Stimulated activated naive CD8-positive, alpha-beta T cell treated with anti-CD3 and anti-CD28 coated beads, Interleukin-15, amount 100 ng/mL, for 72 hours (primary cell): ENCODE measurements at regions not wholly inside any gene's neighbourhood (a gene's known extent, or its start where the extent isn't known, plus 50 kb on each side); places are given as distances from the start of the nearest gene placed in this dataset.
"Not testable (repeated sequence)": the region's sequence is repeated elsewhere in the genome, so short reads cannot be mapped to it uniquely, and the experiment has no call there.

Source experiments
- ATAC-seq: fragments of 150-1000 bp; cut with Tn5 transposase; 2 replicates; pipeline ENCODE4 v1.10.0; 2021; ENCODE audit warnings: mild to moderate bottlenecking, moderate library complexity
- DNase-seq, 2 donors: peaks; one replicate each; pipeline ENCODE4 v3.0.0; 2021 to 2022
- H3K27ac Mint-ChIP-seq, 2 donors: one replicate each; pipeline ENCODE4 v1.8.0; 2022; ENCODE audit warnings: mild to moderate bottlenecking in 2 of 2, mixed read lengths in 2 of 2, moderate library complexity in 2 of 2
- H3K27me3 Mint-ChIP-seq: one replicate; pipeline ENCODE4 v1.8.0; 2022; ENCODE audit warnings: mixed read lengths
- H3K4me1 Mint-ChIP-seq: one replicate; pipeline ENCODE4 v1.8.0; 2022; ENCODE audit warnings: mild to moderate bottlenecking, mixed read lengths
- H3K4me3 Mint-ChIP-seq, 2 donors: one replicate each; pipeline ENCODE4 v1.8.0; 2022; ENCODE audit warnings: mild to moderate bottlenecking in 2 of 2, mixed read lengths in 2 of 2, moderate library complexity in 1 of 2
- H3K9me3 Mint-ChIP-seq, 2 donors: one replicate each; pipeline ENCODE4 v1.8.0; 2022; ENCODE audit warnings: mixed read lengths in 2 of 2

DNA sequence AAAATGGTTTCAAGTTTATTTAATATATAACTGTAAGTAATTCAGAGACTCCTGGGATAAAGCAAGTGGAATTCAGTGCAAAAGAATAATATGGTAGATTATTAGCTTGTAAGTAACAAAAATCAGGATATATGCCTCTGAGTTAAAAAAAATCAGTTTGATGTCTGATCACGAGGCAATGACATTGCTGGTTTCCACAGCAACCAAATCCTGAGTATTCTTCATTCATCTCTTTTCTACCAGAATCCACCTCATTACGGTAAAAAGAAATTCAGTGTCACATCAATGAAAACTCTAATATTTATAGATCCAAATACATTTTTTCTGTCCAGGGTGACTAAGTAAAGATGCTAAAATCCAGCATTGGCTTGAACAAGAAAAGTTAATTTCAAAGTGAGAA lies 642.3 kb upstream of the TMPRSS15 start:
- no peak overlapping the region for H3K27ac Mint-ChIP-seq
- H3K4me3 Mint-ChIP-seq = no peak overlapping the region
- H3K4me1 Mint-ChIP-seq = no peaks in the 10 kb centered on the region
- no peaks in the 10 kb centered on the region for H3K27me3 Mint-ChIP-seq
- H3K9me3 Mint-ChIP-seq = peaks cover 12 to 24% of the 10 kb centered on the region in 2 donors
- ATAC-seq = no peak
- no peak for DNase-seq

GRCh38 chr21:19048098-19048672 lies 644.6 kb upstream of the TMPRSS15 start:
- DNase-seq (no peak), ATAC-seq (no peak)
- no peaks in the 10 kb centered on the region for H3K4me1 Mint-ChIP-seq
- H3K9me3 Mint-ChIP-seq = peaks cover 16 to 22% of the 10 kb centered on the region in 2 donors
- no peaks in the 10 kb centered on the region for H3K27me3 Mint-ChIP-seq
- no peak overlapping the region for H3K27ac Mint-ChIP-seq
- no peak overlapping the region for H3K4me3 Mint-ChIP-seq

- H3K4me3 Mint-ChIP-seq = no peak overlapping the region
- H3K4me1 Mint-ChIP-seq = no peaks in the 10 kb centered on the region
- DNase-seq = no peak
- peaks cover 16 to 17% of the 10 kb centered on the region in 2 donors for H3K9me3 Mint-ChIP-seq
- no peaks in the 10 kb centered on the region for H3K27me3 Mint-ChIP-seq
- no peak for ATAC-seq
- H3K27ac Mint-ChIP-seq = no peak overlapping the region
These were observed 646.0 kb upstream of the TMPRSS15 start for GRCh38 chr21:19049567-19049966.

GRCh38 chr21:19065164-19065563 lies 661.6 kb upstream of the TMPRSS15 start:
- no peak overlapping the region for H3K4me3 Mint-ChIP-seq
- no peaks in the 10 kb centered on the region for H3K9me3 Mint-ChIP-seq
- H3K27ac Mint-ChIP-seq = no peak overlapping the region
- DNase-seq (no peak), ATAC-seq (no peak)
- no peaks in the 10 kb centered on the region for H3K27me3 Mint-ChIP-seq
- no peaks in the 10 kb centered on the region for H3K4me1 Mint-ChIP-seq

GRCh38 chr21:19076031-19076430 lies 672.4 kb upstream of the TMPRSS15 start:
- ATAC-seq = no peak
- peaks cover 8 to 9% of the 10 kb centered on the region in 2 donors for H3K9me3 Mint-ChIP-seq
- no peak overlapping the region for H3K27ac Mint-ChIP-seq
- no peak overlapping the region for H3K4me3 Mint-ChIP-seq
- H3K27me3 Mint-ChIP-seq = no peaks in the 10 kb centered on the region
- no peak for DNase-seq
- H3K4me1 Mint-ChIP-seq = no peaks in the 10 kb centered on the region

DNA sequence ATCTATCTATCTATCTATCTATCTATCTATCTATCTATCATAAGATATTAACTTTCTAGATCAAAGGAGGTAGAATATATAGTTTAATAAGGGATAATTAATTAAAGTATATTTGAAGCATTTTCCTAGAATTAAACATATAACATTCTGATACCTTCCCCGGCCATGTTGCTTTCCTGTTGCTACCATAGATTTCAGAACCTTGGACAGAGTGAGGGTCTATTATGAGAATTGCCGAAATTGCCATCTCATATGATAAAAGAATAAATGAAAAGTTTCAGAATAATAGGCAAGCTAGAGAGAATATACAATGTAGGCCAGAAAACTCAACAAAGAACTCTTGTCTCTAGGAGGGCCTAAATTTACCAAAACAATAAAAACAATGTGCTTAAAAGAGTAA lies 706.1 kb upstream of the TMPRSS15 start:
- H3K9me3 Mint-ChIP-seq = peaks cover 5 to 8% of the 10 kb centered on the region in 2 donors
- DNase-seq = no peak
- no peak for ATAC-seq
- H3K27me3 Mint-ChIP-seq = no peaks in the 10 kb centered on the region
- no peaks in the 10 kb centered on the region for H3K4me1 Mint-ChIP-seq
- H3K27ac Mint-ChIP-seq = no peak overlapping the region
- no peak overlapping the region for H3K4me3 Mint-ChIP-seq

GRCh38 chr21:19119259-19119658 lies 715.7 kb upstream of the TMPRSS15 start:
- H3K4me3 Mint-ChIP-seq, H3K9me3 Mint-ChIP-seq, H3K27me3 Mint-ChIP-seq, DNase-seq, H3K4me1 Mint-ChIP-seq, ATAC-seq, H3K27ac Mint-ChIP-seq: not testable (repeated sequence)

- Mint-ChIP-seq H3K27ac (no peak overlapping the region), H3K9me3 (peaks cover 0 to 7% of the 10 kb centered on the region in 2 donors), H3K4me1 (no peaks in the 10 kb centered on the region), H3K4me3 (no peak overlapping the region), H3K27me3 (no peaks in the 10 kb centered on the region)
- DNase-seq = no peak
- ATAC-seq = no peak
These were observed 717.0 kb upstream of the TMPRSS15 start for GRCh38 chr21:19120591-19120990.

GRCh38 chr21:19122356-19122755 lies 718.8 kb upstream of the TMPRSS15 start:
- Mint-ChIP-seq H3K4me1 (no peaks in the 10 kb centered on the region), H3K4me3 (no peak overlapping the region), H3K27me3 (no peaks in the 10 kb centered on the region), H3K27ac (no peak overlapping the region), H3K9me3 (peaks cover 0 to 7% of the 10 kb centered on the region in 2 donors)
- no peak for ATAC-seq
- no peak for DNase-seq

DNA sequence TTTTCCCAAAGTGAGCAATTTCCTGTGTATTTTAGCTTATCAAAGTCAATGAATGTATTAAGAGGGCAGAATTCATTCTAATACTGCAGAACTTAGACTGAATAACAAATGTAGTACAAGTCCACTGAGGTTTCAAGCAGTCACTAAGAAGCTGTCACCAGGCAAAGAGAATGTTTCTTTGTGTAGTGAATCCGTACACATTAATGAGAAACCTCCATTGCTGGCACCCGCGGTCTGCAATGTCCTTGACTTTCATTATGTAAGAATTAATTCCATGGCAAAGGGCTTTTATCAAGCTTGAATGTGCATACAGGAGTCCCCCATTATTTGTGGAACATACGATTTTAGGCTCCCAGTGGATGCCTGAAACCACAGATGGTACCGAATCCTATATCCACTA lies 719.5 kb upstream of the TMPRSS15 start:
- no peak overlapping the region for H3K27ac Mint-ChIP-seq
- H3K9me3 Mint-ChIP-seq = peaks cover 0 to 7% of the 10 kb centered on the region in 2 donors
- H3K27me3 Mint-ChIP-seq = no peaks in the 10 kb centered on the region
- ATAC-seq (no peak), DNase-seq (no peak)
- no peaks in the 10 kb centered on the region for H3K4me1 Mint-ChIP-seq
- H3K4me3 Mint-ChIP-seq = no peak overlapping the region

DNA sequence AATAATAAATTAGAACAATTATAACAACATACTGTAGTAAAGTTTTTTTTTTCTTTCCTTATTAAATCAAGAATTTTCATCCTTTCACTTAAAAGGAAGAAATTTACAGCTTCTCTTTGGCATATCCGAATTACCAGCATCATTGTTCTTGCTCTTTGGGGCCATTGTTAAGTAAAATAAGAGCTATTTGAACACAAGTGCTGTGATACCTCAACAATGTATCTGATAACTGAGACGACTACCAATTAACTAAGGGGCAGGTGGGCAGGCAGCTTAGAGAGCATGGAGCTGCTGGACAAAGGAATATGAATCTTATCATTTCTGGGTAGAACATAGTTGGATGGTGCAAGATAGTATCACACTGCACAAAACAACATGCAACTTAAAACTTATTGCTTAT lies 719.9 kb upstream of the TMPRSS15 start:
- H3K4me3 Mint-ChIP-seq = no peak overlapping the region

GRCh38 chr21:19124691-19125090 lies 721.1 kb upstream of the TMPRSS15 start:
- ATAC-seq (no peak), DNase-seq (no peak)
- H3K27ac Mint-ChIP-seq = no peak overlapping the region
- no peaks in the 10 kb centered on the region for H3K27me3 Mint-ChIP-seq
- H3K9me3 Mint-ChIP-seq = peaks cover 0 to 7% of the 10 kb centered on the region in 2 donors
- H3K4me1 Mint-ChIP-seq = no peaks in the 10 kb centered on the region
- H3K4me3 Mint-ChIP-seq = no peak overlapping the region

More for the DNA sequence above, 719.9 kb upstream of the TMPRSS15 start:
- DNase-seq = no peak
- Mint-ChIP-seq H3K9me3 (peaks cover 0 to 7% of the 10 kb centered on the region in 2 donors), H3K27me3 (no peaks in the 10 kb centered on the region), H3K27ac (no peak overlapping the region), H3K4me1 (no peaks in the 10 kb centered on the region)
- ATAC-seq = no peak

- no peaks in the 10 kb centered on the region for H3K4me1 Mint-ChIP-seq
- no peaks in the 10 kb centered on the region for H3K27me3 Mint-ChIP-seq
- no peak for DNase-seq
- H3K9me3 Mint-ChIP-seq = no peaks in the 10 kb centered on the region
- no peak overlapping the region for H3K27ac Mint-ChIP-seq
- no peak for ATAC-seq
- H3K4me3 Mint-ChIP-seq = no peak overlapping the region
These were observed 726.9 kb upstream of the TMPRSS15 start for GRCh38 chr21:19130379-19131028.

GRCh38 chr21:19141511-19141910 lies 737.9 kb upstream of the TMPRSS15 start:
- no peak overlapping the region for H3K4me3 Mint-ChIP-seq
- ATAC-seq (no peak), DNase-seq (no peak)
- peaks cover 0 to 4% of the 10 kb centered on the region in 2 donors for H3K9me3 Mint-ChIP-seq
- no peaks in the 10 kb centered on the region for H3K27me3 Mint-ChIP-seq
- H3K4me1 Mint-ChIP-seq = no peaks in the 10 kb centered on the region
- no peak overlapping the region for H3K27ac Mint-ChIP-seq

DNA sequence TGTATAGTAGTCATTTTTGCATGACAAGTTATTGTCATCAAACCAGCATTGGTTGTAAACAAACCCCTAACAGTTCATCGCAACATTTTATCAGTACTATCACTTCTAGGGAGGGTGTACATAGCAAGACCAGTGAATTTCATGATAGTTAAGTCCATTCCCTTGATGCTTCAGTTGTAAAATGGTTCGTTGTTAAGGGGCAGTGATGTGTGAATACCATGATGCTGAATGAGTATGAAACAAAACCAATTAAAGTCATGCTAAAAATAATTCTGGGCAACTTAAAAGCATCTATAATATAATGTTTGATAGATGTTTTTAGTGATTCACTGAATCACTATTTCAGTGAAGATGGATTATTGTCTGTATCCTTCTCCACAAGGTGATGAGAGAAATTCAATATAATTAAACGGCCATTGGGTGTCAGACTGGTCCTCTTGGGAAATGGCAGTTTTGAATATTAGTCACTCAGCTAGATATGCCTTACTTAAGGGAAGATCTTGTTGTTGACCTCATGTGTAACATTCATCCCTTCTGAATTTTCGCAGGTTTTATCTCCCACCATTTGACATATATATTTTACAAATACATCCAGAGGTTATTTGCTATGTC lies 742.2 kb upstream of the TMPRSS15 start:
- Mint-ChIP-seq H3K9me3 (peaks cover 12 to 25% of the 10 kb centered on the region in 2 donors), H3K27me3 (no peaks in the 10 kb centered on the region), H3K27ac (no peak overlapping the region), H3K4me3 (no peak overlapping the region), H3K4me1 (no peaks in the 10 kb centered on the region)
- DNase-seq (no peak), ATAC-seq (no peak)

GRCh38 chr21:19148056-19148455 lies 744.5 kb upstream of the TMPRSS15 start:
- Mint-ChIP-seq H3K4me3 (no peak overlapping the region), H3K9me3 (peaks cover 12 to 25% of the 10 kb centered on the region in 2 donors), H3K27ac (no peak overlapping the region), H3K4me1 (no peaks in the 10 kb centered on the region), H3K27me3 (no peaks in the 10 kb centered on the region)
- DNase-seq = no peak
- ATAC-seq = no peak
